HG03354 (cell line): ENCODE measurements at regions not wholly inside any gene's neighbourhood (a gene's known extent, or its start where the extent isn't known, plus 50 kb on each side); places are given as distances from the start of the nearest gene placed in this dataset.
"Not testable (repeated sequence)": the region's sequence is repeated elsewhere in the genome, so short reads cannot be mapped to it uniquely, and the experiment has no call there.

Experiments used
- ATAC-seq: cut with Tn5 transposase; IDR thresholded peaks from one replicate; pipeline ENCODE4 v1.9.1; 2021; ENCODE audit warnings: mild to moderate bottlenecking; ENCODE audit not compliant: unreplicated experiment, poor library complexity, severe bottlenecking

DNA sequence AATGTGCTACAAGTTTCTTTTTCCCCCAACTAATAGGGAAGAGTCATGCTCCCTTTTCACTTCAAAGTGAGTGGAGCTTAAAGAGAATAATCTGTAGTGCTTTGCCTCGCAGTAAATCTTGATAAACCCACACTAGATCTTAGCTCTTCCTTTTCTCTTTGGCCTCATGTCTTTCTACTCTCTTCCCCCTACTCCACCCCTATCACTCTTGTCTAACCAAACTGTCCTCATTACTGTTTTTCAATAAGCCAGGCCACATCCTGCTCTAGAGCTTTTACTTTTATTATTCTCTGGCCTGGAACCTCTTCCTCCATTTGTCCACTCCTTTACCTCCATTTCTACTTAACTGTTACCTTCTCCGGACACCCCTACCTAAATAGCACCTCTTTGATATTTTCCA is 291.0 kb upstream of the SATB1 start:
- ATAC-seq: no peak

DNA sequence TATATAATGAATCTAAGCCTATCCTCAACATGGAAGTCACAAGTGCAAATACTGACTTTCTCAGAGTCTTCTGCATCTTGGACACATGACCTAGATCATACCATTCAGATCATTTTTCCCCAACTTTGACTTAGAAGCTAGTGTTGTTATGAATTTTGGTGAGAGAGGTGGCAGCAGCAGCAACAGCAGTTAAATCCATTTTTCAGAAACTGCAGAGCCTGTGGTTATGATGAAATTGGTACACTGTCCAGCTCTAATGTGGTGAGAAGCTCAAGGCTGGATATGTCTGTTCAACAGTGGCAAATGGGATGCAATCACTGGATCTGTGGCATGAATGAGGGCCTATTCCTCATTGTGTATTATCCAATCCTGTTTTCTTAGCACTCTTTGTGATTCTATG is 290.1 kb upstream of the SATB1 start:
- no peak for ATAC-seq

DNA sequence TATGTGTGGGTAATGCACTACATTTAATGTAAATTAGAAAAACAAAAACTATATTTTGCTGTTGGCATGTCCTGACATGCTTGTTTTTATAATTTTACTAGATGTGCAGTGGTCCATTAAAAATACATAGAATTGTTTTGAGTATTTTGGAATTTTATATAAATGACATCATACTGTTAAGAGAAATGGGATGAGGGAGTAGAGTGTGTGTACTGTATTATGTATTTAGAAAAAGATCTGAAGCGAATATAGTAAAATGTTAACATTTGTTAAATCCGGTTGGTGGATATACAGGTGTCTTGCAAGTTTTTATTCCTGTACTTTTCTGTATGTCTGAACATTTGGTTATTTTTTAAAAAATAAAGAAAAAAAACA is 288.4 kb upstream of the SATB1 start:
- ATAC-seq: no peak

DNA sequence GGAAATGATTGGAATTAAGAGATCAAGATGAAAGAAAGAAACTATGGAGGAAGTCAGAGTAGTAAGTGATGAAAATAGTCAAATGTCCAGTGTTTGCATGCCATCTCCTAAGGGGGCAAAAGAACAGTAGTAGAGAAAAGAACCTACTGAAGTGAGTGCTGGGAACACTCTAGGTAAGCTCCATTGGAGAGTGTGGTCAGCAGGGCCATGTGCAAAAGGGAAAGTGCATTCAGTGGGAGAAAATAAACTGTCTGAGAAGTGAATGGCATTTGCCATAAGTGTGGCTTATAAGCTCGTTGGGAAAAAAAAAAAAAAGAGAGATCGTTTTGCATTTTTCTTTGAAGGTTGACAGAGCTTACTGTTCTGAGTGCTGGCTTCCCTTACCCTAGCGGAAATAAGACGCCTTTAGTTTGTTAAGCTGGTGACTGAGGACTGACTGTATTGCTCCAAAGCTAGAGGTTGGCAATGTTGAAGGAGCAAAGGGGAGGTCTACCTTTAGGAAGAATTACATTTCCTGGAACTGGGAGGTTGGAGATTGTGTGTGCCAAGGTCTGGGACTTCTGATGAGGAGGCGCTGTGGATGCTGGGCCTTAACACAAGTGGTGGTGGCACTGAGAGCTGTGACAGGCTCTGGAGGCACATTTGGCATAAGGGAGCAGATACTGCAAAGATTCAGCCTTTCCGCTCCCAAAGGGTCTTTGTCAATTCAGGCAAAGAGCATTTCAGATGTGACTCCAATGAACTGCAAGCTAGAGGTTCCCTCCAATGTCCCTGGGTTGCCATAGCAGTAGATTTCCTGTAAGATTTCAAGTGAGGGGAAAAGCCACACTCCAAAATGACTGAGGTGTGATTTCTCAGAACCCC is 287.8 kb upstream of the SATB1 start:
- ATAC-seq: no peak

DNA sequence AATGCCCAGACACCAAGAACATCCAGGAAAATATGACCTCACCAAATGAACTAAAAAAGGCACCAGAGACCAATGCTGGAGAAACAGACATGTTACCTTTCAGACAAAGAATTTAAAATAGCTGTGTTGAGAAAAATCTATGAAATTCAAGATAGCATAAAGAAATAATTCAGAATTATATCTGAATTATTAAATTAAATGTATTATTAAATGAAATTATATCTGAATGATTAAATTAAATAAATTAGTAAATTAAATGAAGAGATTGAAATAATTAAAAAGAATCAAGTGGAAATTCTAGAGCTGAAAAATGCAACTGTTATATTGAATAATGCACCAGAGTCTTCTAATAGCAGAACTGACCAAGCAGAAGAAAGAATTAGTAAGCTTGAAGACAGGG is 279.2 kb upstream of the SATB1 start:
- ATAC-seq: no peak

DNA sequence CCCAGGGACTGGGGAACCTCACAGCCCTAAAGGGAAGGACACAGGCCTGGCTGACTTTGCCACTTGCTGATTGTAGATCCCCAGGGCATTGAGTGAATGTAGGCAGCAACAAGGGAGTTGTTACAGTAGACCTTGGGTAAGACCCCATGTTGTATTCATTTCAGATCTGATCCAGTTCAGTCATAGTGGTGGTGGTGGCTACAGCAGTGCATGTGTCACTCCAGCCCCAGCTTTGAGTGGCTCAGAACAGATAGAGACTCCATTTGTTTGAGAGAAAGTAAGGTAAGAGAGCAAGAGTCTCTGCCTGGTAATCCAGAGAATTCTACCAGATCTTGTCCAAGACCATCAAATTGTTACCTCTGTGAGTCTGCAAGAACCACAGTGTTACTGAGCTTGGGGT is 278.7 kb upstream of the SATB1 start:
- ATAC-seq: no peak

DNA sequence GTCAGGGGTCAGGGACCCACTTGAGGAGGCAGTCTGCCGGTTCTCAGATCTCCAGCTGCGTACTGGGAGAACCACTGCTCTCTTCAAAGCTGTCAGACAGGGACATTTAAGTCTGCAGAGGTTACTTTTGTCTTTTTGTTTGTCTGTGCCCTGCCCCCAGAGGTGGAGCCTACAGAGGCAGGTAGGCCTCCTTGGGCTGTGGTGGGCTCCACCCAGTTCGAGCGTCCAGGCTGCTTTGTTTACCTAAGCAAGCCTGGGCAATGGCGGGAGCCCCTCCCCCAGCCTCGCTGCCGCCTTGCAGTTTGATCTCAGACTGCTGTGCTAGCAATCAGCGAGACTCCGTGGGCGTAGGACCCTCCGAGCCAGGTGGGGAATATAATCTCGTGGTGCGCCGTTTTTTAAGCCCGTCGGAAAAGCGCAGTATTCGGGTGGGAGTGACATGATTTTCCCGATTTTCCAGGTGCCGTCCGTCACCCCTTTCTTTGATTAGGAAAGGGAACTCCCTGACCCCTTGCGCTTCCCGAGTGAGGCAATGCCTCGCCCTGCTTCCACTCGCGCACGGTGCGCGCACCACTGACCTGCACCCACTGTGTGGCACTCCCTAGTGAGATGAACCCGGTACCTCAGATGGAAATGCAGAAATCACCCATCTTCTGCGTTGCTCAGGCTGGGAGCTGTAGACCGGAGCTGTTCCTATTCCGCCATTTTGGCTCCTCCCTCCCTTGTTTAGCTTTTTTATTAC is 268.6 kb upstream of the SATB1 start:
- not testable (repeated sequence) for ATAC-seq

DNA sequence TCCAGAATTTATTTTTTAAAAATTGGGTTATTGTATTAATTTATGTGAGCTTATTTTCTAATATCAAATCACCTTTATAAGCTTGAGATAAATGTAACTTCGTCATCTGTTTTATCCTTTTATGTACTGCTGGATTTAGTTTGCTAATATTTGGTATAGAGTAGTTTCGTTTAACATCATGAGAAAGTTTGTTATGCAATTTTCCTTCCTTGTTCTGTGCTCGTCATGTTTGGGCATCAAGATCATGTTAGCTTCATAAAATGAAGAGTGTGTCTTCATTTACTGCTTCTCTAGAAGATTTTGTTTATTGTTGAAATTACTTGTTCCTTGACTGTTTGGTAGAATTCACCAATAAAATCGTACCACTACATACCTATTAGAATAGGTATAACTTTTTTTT is 262.1 kb upstream of the SATB1 start:
- ATAC-seq: no peak

DNA sequence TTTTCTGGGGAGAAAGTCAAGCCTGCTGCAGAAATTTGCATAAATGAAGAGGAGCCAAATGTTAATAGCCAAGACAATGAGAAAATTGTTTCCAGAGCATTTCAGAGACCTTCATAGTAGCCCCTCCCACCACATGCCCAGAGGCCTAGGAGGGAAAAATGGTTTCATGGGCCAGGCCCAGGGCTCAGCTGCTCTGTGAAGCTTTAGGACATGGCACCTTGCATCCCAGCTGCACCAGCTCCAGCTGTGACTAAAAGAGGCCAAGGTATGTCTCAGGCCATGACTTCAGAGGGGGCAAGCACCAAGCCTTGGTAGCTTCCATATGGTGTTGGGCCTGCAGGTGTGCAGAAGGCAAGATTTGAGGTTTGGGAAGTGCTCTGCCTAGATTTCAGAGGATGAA is 258.8 kb upstream of the SATB1 start:
- ATAC-seq: no peak

DNA sequence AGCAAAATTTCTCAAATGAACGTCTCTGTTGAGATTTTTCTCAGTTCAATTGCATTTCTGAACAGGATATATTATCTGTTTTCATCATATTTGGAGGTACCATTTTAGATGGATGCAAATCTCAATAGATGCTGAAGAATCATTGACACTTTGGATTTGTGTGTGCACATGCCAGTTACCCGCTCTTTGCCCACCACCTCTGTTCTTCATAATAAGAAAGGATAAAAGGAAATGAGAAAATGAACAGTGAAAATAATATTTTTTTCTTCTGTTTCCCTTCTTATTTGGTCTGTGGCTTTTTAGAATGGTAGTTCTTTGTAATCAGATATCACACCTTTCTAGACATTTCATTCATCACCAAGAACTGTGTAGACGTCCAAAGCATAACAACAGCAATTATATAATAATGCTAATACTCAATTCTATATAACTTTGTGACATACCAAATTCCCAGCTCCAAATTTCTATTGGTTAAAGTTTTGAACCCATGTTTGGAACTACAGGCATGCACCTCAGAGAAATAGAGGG is 256.7 kb upstream of the SATB1 start:
- no peak for ATAC-seq

DNA sequence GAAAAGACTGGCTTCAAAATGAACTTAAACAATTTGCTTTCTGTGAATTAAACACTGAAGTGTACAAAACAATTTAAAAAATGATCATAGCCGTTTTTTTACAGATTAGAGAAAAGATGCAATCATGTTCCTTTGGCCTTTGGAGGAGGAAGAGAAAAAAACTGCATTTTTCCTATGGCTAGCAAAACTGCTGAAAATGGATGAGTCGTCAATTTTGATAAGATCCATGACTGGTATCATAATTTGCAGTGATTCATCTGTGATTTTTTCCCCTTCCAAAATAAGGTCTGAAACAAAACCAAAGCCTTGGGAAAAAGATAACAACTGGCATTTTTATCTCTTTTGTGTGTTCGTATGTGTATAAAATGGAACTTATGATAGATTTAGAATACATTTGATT is 255.6 kb upstream of the SATB1 start:
- ATAC-seq: no peak

DNA sequence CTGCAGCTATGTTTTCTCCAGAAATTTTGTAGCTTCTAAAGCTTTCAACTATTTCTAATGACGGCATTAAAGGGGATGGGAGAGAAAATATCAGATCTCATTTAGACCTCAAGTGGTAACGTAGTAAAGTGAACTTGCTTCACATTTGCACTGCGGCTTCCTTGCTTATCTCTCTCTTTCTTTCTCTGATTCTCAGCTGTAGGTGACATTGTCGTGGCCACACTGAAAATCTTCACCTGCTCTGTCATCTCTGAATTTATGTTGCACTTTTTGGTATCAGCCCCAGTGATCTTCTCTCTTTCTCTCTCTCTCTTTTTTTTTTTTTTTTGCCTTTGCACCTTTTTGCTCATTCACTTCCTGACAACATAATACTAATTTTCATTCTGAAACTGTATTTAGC is 254.1 kb upstream of the SATB1 start:
- no peak for ATAC-seq

DNA sequence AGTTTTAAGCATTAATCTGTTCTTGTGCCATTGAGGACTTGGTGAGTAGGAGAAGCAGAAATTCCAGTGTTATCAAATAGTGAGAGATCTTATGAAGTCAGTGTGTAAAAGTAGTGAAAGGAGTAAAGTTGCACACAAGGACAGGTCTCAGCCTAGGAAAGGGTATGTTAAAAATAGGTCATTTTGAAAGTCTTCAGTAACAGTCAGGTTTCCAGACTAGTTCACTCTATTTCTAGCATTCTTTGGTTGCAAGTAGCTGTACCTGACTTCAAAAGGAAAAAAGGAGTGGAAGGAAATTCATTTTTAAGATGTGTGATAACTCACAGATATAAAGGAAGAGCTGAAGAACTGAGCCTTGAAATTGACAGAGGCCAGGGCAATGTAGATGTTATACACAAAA is 250.1 kb upstream of the SATB1 start:
- no peak for ATAC-seq

DNA sequence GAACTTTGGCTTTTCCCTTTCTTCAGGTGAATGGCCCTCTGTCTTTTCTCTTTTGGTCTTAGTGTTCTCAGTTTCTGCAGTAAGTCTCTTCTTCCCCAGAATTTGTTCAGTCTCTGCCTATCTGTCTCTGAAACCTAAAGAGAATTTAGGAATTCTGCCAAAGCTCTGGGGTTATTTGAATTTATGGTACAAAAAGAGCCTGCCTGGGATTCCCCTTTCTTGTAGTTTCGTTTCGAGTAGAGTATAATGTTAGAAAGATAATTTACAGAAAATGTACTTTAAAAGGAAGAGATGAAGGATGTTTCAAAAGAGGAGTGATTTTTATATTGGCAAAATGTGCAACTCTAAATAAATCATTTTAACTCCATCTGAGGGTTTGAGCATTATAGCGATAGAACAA is 247.4 kb upstream of the SATB1 start:
- ATAC-seq: no peak

DNA sequence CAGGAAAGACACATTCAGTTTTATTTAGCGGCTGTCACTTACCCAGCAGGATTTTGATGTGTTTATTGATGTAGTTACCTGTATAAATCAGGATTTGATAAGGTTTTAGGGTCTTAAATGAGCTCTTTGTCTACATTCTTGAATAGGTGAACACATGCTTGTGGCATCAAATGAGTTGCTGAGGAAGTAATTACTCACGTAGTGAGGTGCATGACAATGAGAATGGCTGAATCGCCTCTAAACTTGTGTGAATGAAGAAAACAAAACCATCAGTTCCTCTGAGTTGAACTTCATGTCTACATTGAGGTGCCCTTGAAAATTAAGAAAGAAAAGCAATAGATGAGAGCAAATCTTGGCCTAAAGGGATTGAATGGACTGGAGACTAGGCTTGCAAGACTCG is 245.6 kb upstream of the SATB1 start:
- ATAC-seq: no peak

DNA sequence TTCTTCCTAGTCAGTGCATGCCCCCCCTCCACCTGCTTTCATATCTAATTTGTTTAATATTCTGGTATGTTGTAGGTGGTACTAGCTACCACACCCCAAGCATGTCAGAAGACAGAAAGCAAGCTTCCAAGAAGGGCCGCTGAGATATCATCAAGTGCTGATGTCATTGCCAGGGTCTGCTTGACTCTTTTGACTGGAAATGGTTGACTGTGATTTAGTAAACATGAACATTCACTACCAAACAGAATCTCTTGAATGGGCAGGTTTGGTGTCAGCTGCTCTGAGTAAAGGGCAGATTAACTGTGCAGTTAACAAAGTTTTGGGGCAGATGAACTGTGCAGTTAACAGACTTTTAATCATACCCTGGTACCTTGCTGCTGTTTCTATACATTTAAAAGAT is 244.2 kb upstream of the SATB1 start:
- no peak for ATAC-seq

DNA sequence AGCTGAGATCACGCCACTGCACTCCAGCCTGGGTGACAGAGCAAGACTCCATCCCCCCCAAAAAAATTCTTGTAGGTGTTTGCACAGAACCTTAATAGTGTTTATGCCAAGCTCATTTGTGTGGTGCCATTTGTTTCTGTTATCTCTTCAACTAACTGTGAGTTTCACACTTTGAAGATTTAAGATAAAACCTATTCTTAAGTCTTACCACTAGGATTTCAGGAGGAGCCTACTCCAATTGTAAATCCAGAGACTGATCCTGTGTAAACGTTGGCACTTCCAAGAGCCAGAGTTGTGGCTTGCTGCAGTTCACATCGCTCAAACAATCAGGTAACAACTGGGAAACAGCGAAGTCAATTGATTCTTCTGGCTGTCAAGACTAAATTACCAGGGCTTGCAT is 242.4 kb upstream of the SATB1 start:
- no peak for ATAC-seq

DNA sequence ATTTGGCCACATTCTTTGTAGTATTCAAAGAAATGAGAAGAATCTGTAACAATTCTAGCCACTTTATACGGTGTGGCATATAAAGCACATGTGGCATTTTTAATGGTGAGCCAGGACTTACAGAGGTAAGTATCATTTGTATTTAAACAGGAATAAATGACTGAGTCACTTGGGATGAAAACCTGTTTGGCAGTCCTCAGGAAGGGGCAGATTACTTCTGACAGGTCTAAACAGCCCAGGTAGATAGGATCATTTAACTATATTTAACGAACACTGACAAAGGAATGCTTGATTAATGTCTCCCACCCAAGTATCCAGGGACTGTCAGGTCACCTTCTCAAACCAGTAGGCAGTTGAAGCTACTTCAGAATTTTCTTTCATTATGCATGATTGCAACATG is 241.5 kb upstream of the SATB1 start:
- no peak for ATAC-seq

DNA sequence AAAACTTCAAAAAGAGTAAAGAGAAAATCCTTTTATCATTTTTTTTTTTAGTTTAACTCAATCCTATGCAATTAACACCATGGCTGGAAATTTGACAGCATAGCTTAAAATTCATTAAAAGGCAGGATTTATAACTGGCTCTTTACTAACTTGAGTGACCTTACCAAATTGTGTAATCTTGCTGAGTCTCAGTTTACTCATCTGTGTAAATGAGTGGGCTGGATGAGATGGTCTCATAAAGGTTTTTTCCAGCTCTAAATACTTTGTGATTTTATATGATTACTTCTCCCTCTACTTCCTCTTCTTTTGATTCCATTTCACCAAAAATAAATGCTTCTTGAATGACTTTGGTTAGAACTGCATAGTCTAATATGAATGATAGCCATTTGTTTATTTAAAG is 234.9 kb upstream of the SATB1 start:
- no peak for ATAC-seq

DNA sequence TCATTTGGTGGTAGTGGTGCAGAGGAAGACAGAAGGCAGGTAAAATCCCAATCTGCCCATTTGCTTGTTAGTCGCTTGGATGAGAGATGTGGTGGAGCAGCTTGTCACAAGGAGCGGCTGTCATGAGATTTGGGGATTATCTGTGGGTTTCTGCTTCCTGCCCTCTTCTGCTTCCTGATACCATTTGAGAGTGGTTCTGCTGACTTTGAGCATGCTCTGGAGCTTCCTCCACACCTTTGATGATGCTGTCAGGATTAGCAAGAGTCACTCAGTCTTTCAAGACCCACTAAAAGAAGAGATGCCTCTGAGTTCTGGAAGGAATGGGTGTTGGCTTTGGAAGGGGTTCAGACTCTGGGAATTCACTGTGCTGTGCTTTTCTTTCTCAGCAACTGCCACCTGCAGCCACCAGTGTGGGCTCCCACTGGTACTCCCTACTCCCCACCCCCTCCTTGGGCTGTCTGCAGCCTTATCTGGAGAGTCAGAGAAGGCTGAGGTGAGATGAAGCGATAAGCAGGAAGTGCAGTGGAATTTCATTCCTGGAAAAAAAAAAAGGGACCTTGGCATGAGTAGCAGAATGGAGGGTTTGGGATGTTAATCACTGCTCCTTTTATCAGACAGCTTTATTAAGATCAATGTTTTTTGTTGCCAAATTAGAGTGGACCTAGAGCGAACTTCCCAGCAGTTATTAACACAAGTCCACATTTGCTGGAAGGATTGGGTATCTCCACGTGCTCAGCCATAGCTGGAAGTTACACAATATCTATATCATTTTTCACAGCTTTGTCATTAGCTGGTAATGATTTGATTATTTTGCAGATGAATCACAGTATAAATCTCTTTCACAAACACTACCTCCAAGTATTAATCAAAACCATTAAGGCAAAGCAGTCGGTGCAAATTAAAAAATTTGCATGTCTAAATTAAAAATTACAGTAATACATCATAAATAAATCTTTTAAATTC is 233.0 kb upstream of the SATB1 start:
- ATAC-seq: no peak
